ENCODE measurements at regions not wholly inside any gene's neighbourhood (a gene's known extent, or its start where the extent isn't known, plus 50 kb on each side); places are given as distances from the start of the nearest gene placed in this dataset.

DNA sequence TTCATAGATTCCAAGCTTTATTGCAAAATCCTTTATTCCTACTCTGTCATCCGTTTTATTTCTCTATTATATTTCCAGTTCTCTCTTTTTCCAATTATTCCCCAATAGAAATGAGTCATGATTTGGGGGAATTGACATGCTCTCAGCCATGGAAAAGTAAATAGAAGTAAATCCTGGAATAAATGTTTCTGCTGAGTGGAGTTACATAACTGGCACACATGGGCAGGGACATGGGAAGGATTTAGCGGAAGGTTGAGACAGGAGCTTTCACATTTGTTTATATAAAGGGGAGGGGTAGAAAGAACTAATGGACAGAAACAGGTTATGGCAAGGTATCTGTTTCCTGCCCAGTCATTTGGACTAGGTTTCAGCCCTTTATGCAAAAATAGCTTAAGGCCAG, 221.6 kb downstream of the PLOD2 start:
- TF ChIP-seq, protein P1, sequence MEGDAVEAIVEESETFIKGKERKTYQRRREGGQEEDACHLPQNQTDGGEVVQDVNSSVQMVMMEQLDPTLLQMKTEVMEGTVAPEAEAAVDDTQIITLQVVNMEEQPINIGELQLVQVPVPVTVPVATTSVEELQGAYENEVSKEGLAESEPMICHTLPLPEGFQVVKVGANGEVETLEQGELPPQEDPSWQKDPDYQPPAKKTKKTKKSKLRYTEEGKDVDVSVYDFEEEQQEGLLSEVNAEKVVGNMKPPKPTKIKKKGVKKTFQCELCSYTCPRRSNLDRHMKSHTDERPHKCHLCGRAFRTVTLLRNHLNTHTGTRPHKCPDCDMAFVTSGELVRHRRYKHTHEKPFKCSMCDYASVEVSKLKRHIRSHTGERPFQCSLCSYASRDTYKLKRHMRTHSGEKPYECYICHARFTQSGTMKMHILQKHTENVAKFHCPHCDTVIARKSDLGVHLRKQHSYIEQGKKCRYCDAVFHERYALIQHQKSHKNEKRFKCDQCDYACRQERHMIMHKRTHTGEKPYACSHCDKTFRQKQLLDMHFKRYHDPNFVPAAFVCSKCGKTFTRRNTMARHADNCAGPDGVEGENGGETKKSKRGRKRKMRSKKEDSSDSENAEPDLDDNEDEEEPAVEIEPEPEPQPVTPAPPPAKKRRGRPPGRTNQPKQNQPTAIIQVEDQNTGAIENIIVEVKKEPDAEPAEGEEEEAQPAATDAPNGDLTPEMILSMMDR (IDR thresholded peaks at IDR 0.05): no peak
- TF ChIP-seq POLR2A (IDR thresholded peaks at IDR 0.05): no peak
